HG03520 (cell line): ENCODE measurements at regions not wholly inside any gene's neighbourhood (a gene's known extent, or its start where the extent isn't known, plus 50 kb on each side); places are given as distances from the start of the nearest gene placed in this dataset.
"Not testable (repeated sequence)": the region's sequence is repeated elsewhere in the genome, so short reads cannot be mapped to it uniquely, and the experiment has no call there.

Experiments used
- ATAC-seq: cut with Tn5 transposase; IDR thresholded peaks from one replicate; pipeline ENCODE4 v1.9.1; 2021; ENCODE audit warnings: mild to moderate bottlenecking, moderate library complexity; ENCODE audit not compliant: unreplicated experiment

DNA sequence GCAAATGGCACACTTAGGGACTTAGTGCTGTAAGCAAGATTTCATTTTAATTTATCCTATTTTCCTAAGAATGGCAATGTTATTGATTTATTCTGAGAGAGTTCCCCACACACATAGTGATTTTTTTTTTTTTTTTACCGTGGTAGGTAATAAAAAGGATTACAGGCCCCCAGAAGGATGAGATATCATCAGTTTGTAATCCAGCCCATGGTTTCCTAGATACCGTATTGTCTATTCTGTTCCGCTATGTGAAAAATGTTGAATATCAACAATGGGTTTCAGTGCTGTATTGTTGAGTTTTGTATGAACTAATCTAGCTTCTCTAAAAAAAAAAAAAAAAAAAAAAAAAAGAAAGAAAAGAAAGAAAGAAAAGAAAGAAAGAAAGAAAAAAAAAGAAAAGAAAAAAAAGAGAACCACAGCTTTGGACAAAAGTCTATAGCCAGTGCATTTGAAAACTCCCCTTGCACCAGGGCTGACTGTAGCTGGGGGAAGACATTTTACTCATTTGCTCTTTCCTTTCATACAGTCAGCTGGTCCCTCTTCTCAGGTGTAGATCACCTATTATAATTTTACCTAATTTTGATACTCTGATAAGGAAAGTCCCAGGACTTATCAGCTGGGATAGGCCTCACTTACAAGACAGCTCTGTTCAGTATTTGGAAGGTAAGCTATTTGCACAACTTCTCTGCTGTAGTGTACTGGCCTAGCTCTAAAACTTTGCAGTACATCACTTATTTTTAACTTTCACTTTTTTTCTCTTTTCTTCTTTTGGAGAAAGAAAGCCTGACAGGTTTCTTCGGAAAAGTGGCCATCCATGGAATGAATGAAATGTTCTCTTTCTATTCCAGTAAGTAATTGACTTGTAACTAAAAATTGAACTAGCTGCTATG is 101.4 kb upstream of the SOX2 start:
- no peak for ATAC-seq

GRCh38 chr3:181609030-181609767 is 102.5 kb upstream of the SOX2 start:
- ATAC-seq: no peak

DNA sequence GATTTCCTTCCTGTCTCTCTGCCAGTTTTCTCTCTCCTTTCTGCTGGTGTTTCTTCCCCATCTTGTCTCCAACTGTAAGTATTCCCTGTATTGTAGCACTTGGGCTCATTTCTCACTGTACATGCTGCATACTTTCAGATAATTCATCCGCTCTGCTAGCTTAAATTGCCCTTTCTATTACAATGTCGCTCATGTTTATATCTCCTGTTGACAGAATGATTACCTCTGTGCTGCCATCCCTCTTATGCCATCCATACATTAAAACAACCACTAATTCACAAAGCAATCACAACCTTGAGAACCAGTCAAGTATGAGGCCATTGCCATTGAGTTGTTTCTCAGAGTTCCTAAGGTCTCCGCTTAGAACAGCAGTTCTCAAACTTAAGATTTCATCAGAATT is 107.5 kb upstream of the SOX2 start:
- ATAC-seq: no peak

- no peak for ATAC-seq
These were observed 115.6 kb upstream of the SOX2 start for GRCh38 chr3:181596126-181596525.

- ATAC-seq: not testable (repeated sequence)
These were observed 120.8 kb upstream of the SOX2 start for GRCh38 chr3:181590939-181591338.

- ATAC-seq: no peak
These were observed 129.1 kb upstream of the SOX2 start for GRCh38 chr3:181582619-181583018.

- no peak for ATAC-seq
These were observed 130.1 kb upstream of the SOX2 start for GRCh38 chr3:181581656-181582055.

GRCh38 chr3:181578743-181579142 is 133.0 kb upstream of the SOX2 start:
- no peak for ATAC-seq

GRCh38 chr3:181572432-181572831 is 139.3 kb upstream of the SOX2 start:
- no peak for ATAC-seq

DNA sequence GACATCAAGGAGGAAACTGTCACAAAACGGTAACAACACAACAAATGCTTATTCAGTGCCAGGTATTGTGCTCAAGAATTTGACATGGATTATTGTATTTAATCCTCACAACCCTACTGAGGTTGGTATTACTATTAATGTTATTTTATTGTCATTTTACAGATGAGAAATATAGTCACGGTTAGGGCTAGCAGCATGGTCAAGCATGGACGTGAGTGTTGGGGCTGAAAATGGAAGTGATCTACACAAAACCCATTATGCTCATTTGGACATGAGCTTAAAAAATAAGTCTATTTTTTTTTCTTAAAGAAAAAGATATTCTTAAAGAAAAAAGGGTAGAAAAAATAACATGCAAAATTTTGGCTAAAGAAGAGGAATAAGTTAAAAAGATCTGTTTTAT is 141.3 kb upstream of the SOX2 start:
- ATAC-seq: no peak

DNA sequence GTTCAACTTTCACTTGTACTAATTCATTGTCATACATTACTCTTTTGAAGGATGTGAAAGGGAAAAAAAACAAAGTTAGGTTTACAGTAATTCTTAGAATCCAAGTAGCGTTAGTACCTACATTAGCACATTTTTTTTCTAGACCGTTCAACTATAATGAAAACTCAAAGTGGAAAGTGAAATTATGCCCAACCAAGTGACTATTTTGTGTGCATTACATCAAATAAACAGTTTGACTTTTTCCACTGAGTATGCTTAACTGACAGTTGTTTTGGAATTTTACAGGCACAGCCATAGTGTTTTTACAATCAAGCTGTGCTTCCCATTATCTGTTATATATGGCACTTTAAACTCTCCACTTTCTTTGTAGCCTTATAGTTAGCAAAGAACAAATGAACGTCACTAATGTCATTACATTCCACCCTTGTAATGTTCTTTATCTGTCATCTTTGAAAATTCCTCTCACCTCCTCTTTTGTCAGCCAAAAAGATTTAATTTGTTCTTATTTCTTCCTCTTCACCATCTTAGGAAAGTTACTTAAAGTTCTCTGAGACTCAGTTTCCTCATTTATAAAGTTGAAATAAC is 142.3 kb upstream of the SOX2 start:
- no peak for ATAC-seq

GRCh38 chr3:181568693-181569092 is 143.0 kb upstream of the SOX2 start:
- no peak for ATAC-seq

DNA sequence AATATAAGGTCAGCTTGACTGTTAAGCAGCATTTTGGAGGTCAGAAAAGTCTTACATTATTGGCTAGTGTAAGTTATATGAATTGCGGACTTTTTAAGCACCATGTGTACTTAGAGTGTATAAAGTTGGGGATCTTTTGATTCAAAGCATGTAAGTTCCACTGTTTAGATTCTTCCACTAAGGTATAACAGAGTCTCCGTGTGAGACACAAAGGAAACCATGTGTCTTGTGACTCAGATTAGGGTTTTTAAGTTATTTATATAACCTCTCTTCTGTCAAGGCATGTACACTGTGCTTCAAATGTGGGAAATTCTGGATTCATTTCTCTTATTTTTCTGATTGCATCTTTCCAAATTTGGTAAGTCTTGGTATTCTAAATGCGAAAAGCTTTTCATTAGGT is 143.5 kb upstream of the SOX2 start:
- no peak for ATAC-seq

GRCh38 chr3:181567311-181568075 is 144.2 kb upstream of the SOX2 start:
- ATAC-seq: no peak

DNA sequence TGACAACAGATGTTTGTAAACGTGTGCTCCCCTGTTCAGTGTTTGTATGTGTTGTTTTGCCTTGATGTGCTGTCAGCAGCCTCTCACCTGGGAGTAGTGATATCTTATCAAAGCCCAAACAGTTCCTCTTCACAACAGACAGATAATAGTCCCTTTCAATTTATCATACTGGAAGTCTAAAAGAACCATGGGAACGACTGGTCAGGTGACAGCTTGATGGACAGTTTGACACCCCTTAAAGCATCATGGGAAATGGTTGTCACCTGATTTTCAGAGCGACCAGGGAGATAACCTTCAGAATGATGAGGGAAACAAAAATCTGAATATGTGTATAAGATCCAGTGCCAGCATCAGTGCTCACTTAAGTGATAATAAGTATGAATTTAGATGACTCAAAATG is 146.3 kb upstream of the SOX2 start:
- ATAC-seq: no peak

DNA sequence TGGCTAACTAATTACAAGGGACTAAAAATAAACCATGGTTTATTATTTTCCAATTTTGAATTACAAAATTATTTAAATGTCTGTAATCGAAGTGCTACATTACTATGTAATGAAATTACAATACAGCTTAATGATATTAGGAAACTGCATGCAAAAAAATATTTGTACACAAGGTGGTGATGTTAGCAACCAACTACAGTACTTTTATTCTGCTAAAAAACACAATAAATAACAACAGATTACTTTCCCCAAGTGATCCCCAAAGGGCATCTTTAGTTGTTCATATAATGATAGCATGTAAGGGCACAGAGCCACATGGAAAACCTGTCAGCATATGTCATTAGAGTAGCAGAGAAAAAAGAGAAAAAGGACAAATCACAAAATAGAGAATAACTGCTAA is 147.5 kb upstream of the SOX2 start:
- ATAC-seq: no peak

- ATAC-seq: no peak
These were observed 150.3 kb upstream of the SOX2 start for GRCh38 chr3:181561139-181562031.

- ATAC-seq: no peak
These were observed 152.9 kb upstream of the SOX2 start for GRCh38 chr3:181558870-181559269.

DNA sequence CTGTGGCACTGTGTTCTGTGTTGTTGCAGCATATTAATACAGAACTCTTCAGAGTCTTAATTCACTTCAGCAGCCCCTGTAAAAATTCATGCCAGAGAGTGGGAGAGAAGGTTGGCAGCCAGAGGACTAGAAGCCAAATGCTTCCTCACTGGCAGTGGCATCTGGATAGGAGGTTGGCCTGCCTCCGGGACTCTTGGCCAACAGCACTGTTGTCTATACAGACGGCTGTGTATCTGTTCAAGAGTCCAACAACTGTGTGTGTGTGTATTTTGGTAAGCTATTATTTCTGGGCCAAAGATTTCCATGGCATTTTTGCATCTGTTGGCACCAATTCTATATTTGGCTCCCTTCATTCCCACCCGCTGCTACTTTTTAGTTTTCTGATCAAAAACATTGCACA is 156.0 kb upstream of the SOX2 start:
- no peak for ATAC-seq

DNA sequence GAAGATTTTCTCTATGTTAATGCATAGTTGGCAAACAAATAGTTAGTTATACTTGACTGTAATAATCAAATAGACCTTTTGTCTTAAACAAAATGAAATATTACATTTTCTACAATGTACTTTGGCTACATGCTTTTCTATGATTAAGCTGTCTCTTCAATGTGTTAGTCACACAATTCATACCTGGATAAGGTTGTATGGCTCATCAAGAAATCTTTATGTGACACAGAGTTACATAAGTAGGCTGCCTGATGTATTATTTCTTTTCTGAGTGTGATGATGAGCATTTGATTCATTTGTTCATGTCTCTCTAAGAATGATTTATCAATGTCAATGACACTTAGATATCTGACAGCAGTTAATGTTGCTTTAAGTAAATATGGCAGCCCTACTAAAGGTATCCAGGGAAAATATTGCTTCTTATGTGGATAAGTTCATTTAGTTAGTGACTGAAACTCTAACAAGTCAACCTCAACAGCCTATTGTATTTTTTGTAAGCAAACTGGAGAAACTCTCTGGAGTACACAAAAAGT is 157.4 kb upstream of the SOX2 start:
- no peak for ATAC-seq
